SK-N-SH (cell line): ENCODE measurements at regions not wholly inside any gene's neighbourhood (a gene's known extent, or its start where the extent isn't known, plus 50 kb on each side); places are given as distances from the start of the nearest gene placed in this dataset.

Source experiments
- CTCF ChIA-PET: fragments of 300-600, 350-600 bp; formaldehyde crosslinking; extraction: SDS; loops from one replicate; lab custom pipeline; 2021; lab: Yijun Ruan, JAX
- POLR2A ChIA-PET: fragments of 350-600 bp; sonication (Branson Sonifier 250); formaldehyde crosslinking; extraction: SDS; loops from one replicate; lab custom pipeline; 2020; ENCODE audit warnings: antibody characterized with exemption, inconsistent platforms; lab: Yijun Ruan, JAX
- DNase-seq: peaks from one replicate; pipeline ENCODE4 v3.0.0; 2012
- H2AFZ ChIP-seq: fragments of 200-600 bp; sonication (generic); 2 replicates; pipeline ENCODE4 v1.8.1; 2016; ENCODE audit warnings: antibody characterized with exemption, mild to moderate bottlenecking, low read depth
- H3F3A ChIP-seq: fragments of 200-600 bp; sonication (generic); replicated peaks from 2 replicates; pipeline ENCODE3; 2016; ENCODE audit warnings: antibody characterized with exemption, mild to moderate bottlenecking; ENCODE audit not compliant: insufficient read depth
- H3K27ac ChIP-seq, 2 experiments: fragments of 200-500 bp in 1 of 2; fragments of 200-600 bp in 1 of 2; sonication (Bioruptor generic) in 1 of 2; sonication (generic), shearing (Covaris generic) in 1 of 2; 2 replicates each; pipeline versions ENCODE4 v1.5.1 to v1.6.1; 2014 to 2016; ENCODE audit warnings: low read depth in 2 of 2, inconsistent platforms in 1 of 2, low read length in 1 of 2, mild to moderate bottlenecking in 1 of 2, mixed read lengths in 1 of 2
- H3K27me3 ChIP-seq: fragments of 200-600 bp; sonication (generic), shearing (Covaris generic); 2 replicates; pipeline ENCODE4 v1.6.1; 2016; ENCODE audit warnings: mixed run types; ENCODE audit not compliant: insufficient read depth
- H3K36me3 ChIP-seq, 2 experiments: fragments of 200-500 bp in 1 of 2; fragments of 200-600 bp in 1 of 2; sonication (Bioruptor generic) in 1 of 2; sonication (generic) in 1 of 2; replicated peaks in 1 of 2; 2 replicates each; pipeline versions ENCODE3 to v1.5.1; 2014 to 2016; ENCODE audit warnings: low read length in 1 of 2, mild to moderate bottlenecking in 1 of 2; ENCODE audit not compliant: insufficient read depth in 2 of 2, control insufficient read depth in 1 of 2
- H3K4me1 ChIP-seq, 2 experiments: fragments of 200-500 bp in 1 of 2; fragments of 200-600 bp in 1 of 2; sonication (Bioruptor generic) in 1 of 2; sonication (generic), shearing (Covaris generic) in 1 of 2; 2 replicates each; pipeline versions ENCODE4 v1.5.1 to v1.6.1; 2014 to 2016; ENCODE audit warnings: low read depth in 1 of 2, low read length in 1 of 2, mixed run types in 1 of 2; ENCODE audit not compliant: insufficient read depth in 2 of 2, control insufficient read depth in 1 of 2
- H3K4me2 ChIP-seq: fragments of 200-600 bp; sonication (generic), shearing (Covaris generic); 2 replicates; pipeline ENCODE4 v1.6.1; 2017; ENCODE audit warnings: mixed run types
- H3K4me3 ChIP-seq, 2 experiments: fragments of 200-500 bp in 1 of 2; fragments of 200-600 bp in 1 of 2; sonication (Bioruptor generic) in 1 of 2; sonication (generic), shearing (Covaris generic) in 1 of 2; 2 replicates each; pipeline versions ENCODE4 v1.5.1 to v1.8.1; 2014 to 2016; ENCODE audit warnings: low read depth in 2 of 2, inconsistent platforms in 1 of 2, low read length in 1 of 2, mild to moderate bottlenecking in 1 of 2, mixed read lengths in 1 of 2, moderate library complexity in 1 of 2
- H3K79me2 ChIP-seq: fragments of 200-600 bp; sonication (generic); 2 replicates; pipeline ENCODE4 v1.8.1; 2017; ENCODE audit warnings: mild to moderate bottlenecking; ENCODE audit not compliant: insufficient read depth
- H3K9ac ChIP-seq: fragments of 200-600 bp; sonication (generic); 2 replicates; pipeline ENCODE4 v1.6.1; 2017; ENCODE audit warnings: mixed run types
- H3K9me2 ChIP-seq: fragments of 200-600 bp; sonication (generic); 2 replicates; pipeline ENCODE4 v1.6.1; 2017; ENCODE audit warnings: mixed run types
- H3K9me3 ChIP-seq: fragments of 200-600 bp; sonication (generic); 2 replicates; pipeline ENCODE4 v1.6.1; 2017; ENCODE audit warnings: mixed run types, mild to moderate bottlenecking, moderate library complexity
- H4K20me1 ChIP-seq: fragments of 200-600 bp; sonication (generic); 2 replicates; pipeline ENCODE4 v1.6.1; 2017; ENCODE audit warnings: mild to moderate bottlenecking, mixed run types; ENCODE audit not compliant: insufficient read depth
- ELF1 ChIP-seq: IDR thresholded peaks from 2 replicates; pipeline ENCODE4 v1.4.0; 2012
- EP300 ChIP-seq, 2 experiments: IDR thresholded peaks; 2 replicates each; pipeline versions ENCODE4 v1.4.0 to v1.6.1; 2012; ENCODE audit warnings: borderline replicate concordance in 1 of 2, low read depth in 1 of 2, low read length in 1 of 2
- FOSL2 ChIP-seq: IDR thresholded peaks from 2 replicates; pipeline ENCODE4 v1.4.0; 2012; ENCODE audit warnings: low read depth, mild to moderate bottlenecking, moderate library complexity, borderline replicate concordance
- FOXJ3 ChIP-seq: sonication (generic); formaldehyde crosslinking; IDR thresholded peaks from 2 replicates; pipeline ENCODE4 v1.5.1; 2020; ENCODE audit warnings: mild to moderate bottlenecking, missing genetic modification reagents
- GATA2 ChIP-seq: sonication (generic); formaldehyde crosslinking; IDR thresholded peaks from 2 replicates; pipeline ENCODE4 v1.5.0; 2020; ENCODE audit warnings: mild to moderate bottlenecking, missing genetic modification reagents
- JUND ChIP-seq: IDR thresholded peaks from 2 replicates; pipeline ENCODE4 v1.4.0; 2012
- MEF2A ChIP-seq: IDR thresholded peaks from 2 replicates; pipeline ENCODE4 v1.4.0; 2012; ENCODE audit warnings: low read depth, borderline replicate concordance
- MXI1 ChIP-seq: IDR thresholded peaks from 2 replicates; pipeline ENCODE4 v1.6.1; 2012; ENCODE audit warnings: mild to moderate bottlenecking, low read depth, low read length, improper control_type of control experiment
- NFIC ChIP-seq: IDR thresholded peaks from 2 replicates; pipeline ENCODE4 v1.4.0; 2012; ENCODE audit warnings: borderline replicate concordance
- RFX5 ChIP-seq: IDR thresholded peaks from 2 replicates; pipeline ENCODE4 v1.6.1; 2012; ENCODE audit warnings: mild to moderate bottlenecking, improper control_type of control experiment, low read length
- RXRA ChIP-seq: IDR thresholded peaks from 2 replicates; pipeline ENCODE4 v1.4.0; 2012; ENCODE audit warnings: low read depth, mild to moderate bottlenecking, borderline replicate concordance
- SMC3 ChIP-seq: IDR thresholded peaks from 2 replicates; pipeline ENCODE4 v1.6.1; 2012; ENCODE audit warnings: low read depth, low read length, improper control_type of control experiment
- TAF1 ChIP-seq: IDR thresholded peaks from 2 replicates; pipeline ENCODE4 v1.6.1; 2012; ENCODE audit warnings: low read depth, mild to moderate bottlenecking, low read length, moderate library complexity, borderline replicate concordance
- TEAD4 ChIP-seq: IDR thresholded peaks from 2 replicates; pipeline ENCODE4 v1.4.0; 2012; ENCODE audit warnings: mild to moderate bottlenecking, borderline replicate concordance; ENCODE audit not compliant: insufficient read depth
- USF1 ChIP-seq: IDR thresholded peaks from 2 replicates; pipeline ENCODE4 v1.4.0; 2012; ENCODE audit warnings: low read depth, borderline replicate concordance
- USF2 ChIP-seq: fragments of 150-350 bp; IDR thresholded peaks from 2 replicates; pipeline ENCODE4 v1.6.1; 2017; ENCODE audit warnings: antibody characterized with exemption, low read length, low read depth, borderline replicate concordance
- YY1 ChIP-seq: IDR thresholded peaks from 2 replicates; pipeline ENCODE4 v1.4.0; 2012; ENCODE audit warnings: low read depth, mild to moderate bottlenecking
- whole genome bisulfite sequencing: methylation state at CpG from one replicate; pipeline ENCODE4 v1.1.6; 2017; ENCODE audit warnings: low lambda C conversion rate; 5-methylcytosine and 5-hydroxymethylcytosine counted together
- TF ChIP-seq, protein P1 (sequence below): IDR thresholded peaks from 2 replicates; pipeline ENCODE4 v1.4.0; 2012; ENCODE audit warnings: low read depth, borderline replicate concordance
- TF ChIP-seq, protein P2 (sequence below): IDR thresholded peaks from 2 replicates; pipeline ENCODE4 v1.6.1; 2012; ENCODE audit warnings: mild to moderate bottlenecking, low read depth, low read length, moderate library complexity

GRCh38 chr2:109046925-109047508 lies 58.0 kb upstream of the EDAR start:
- 59% methylated on average over 3 of the region's 4 CpGs for WGBS
- H3K9me2 ChIP-seq: no peaks in the 10 kb centered on the region
- CTCF ChIA-PET: interaction anchor here (0.8 to 1.4 kb wide), 2 partner anchors 118 to 463 kb away, joined by 3 read pairs; no protein-coding TSS in a partner anchor
- no peak overlapping the region for H3K4me3 ChIP-seq
- H3F3A ChIP-seq: no peaks in the 10 kb centered on the region
- DNase-seq: no peak
- H4K20me1 ChIP-seq: no peaks in the 10 kb centered on the region
- H3K4me1 ChIP-seq: peaks cover 0 to 3% of the 10 kb centered on the region in 2 experiments; a peak in 1 of 4 replicates
- no peaks in the 10 kb centered on the region for H3K79me2 ChIP-seq
- H3K4me2 ChIP-seq: no peak overlapping the region
- H3K27ac ChIP-seq: no peak overlapping the region
- H3K27me3 ChIP-seq: no peaks in the 10 kb centered on the region; the same call in none of the 2 replicates
- no peaks in the 10 kb centered on the region for H3K9me3 ChIP-seq
- no peak overlapping the region for H2AFZ ChIP-seq
- TF ChIP-seq MXI1: no peak
- no peak for TF ChIP-seq EP300 (IDR thresholded peaks at IDR 0.05; ENCODE audit: borderline replicate concordance in 1 of 2, low read depth in 1 of 2, low read length in 1 of 2)
- TF ChIP-seq ELF1: no peak
- TF ChIP-seq GATA2 (CRISPR knock-in tag): no peak
- TF ChIP-seq FOXJ3 (CRISPR knock-in tag): no peak
- no peak for TF ChIP-seq YY1
- TF ChIP-seq, protein P1, sequence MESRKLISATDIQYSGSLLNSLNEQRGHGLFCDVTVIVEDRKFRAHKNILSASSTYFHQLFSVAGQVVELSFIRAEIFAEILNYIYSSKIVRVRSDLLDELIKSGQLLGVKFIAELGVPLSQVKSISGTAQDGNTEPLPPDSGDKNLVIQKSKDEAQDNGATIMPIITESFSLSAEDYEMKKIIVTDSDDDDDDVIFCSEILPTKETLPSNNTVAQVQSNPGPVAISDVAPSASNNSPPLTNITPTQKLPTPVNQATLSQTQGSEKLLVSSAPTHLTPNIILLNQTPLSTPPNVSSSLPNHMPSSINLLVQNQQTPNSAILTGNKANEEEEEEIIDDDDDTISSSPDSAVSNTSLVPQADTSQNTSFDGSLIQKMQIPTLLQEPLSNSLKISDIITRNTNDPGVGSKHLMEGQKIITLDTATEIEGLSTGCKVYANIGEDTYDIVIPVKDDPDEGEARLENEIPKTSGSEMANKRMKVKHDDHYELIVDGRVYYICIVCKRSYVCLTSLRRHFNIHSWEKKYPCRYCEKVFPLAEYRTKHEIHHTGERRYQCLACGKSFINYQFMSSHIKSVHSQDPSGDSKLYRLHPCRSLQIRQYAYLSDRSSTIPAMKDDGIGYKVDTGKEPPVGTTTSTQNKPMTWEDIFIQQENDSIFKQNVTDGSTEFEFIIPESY: no peak
- TF ChIP-seq NFIC: no peak
- no peak for TF ChIP-seq TAF1
- TF ChIP-seq USF2: no peak
- no peak for TF ChIP-seq RXRA
- POLR2A ChIA-PET: no interaction called here
- H3K9ac ChIP-seq: no peak overlapping the region
- no peaks in the 10 kb centered on the region for H3K36me3 ChIP-seq

DNA sequence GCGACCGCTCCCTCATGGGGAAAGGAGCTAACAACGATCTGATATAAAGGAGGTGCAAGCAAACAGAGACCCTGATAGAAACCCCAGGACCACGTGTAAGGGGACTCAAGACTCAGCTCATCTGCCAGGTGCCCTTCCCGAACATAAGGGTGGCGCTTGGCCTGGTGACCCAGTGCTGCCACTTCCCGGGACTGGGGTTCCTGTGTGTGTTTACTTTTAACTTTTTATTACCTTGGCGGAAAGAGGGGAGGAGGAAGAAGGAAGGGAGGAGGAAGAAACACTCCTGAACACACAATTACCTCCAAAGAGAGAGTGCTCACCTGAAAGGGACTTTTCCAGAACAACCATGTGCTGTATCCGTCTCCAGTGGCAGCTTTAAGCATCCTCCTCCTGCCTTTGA lies 56.5 kb upstream of the EDAR start:
- H3K4me1 ChIP-seq: peaks cover 0 to 3% of the 10 kb centered on the region in 2 experiments; a peak in 1 of 4 replicates
- H3K79me2 ChIP-seq: no peaks in the 10 kb centered on the region
- H3K4me3 ChIP-seq: no peak overlapping the region
- H2AFZ ChIP-seq: no peak overlapping the region
- 60% methylated on average over 8 of the region's 9 CpGs for WGBS
- ChIA-PET CTCF (interaction anchor here (1.8 kb wide), 1 partner anchor 43 kb away, joined by 5 read pairs; no protein-coding TSS in a partner anchor), POLR2A (no interaction called here)
- H3K27me3 ChIP-seq: no peaks in the 10 kb centered on the region; the same call in none of the 2 replicates
- no peak overlapping the region for H3K4me2 ChIP-seq
- H3K36me3 ChIP-seq: no peaks in the 10 kb centered on the region
- no peaks in the 10 kb centered on the region for H3K9me3 ChIP-seq
- H3K9me2 ChIP-seq: no peaks in the 10 kb centered on the region
- no peak overlapping the region for H3K27ac ChIP-seq
- no peaks in the 10 kb centered on the region for H3F3A ChIP-seq
- no peak for TF ChIP-seq MEF2A
- no peak for TF ChIP-seq RXRA
- no peak for TF ChIP-seq SMC3
- no peak for TF ChIP-seq TAF1
- TF ChIP-seq, protein P2, sequence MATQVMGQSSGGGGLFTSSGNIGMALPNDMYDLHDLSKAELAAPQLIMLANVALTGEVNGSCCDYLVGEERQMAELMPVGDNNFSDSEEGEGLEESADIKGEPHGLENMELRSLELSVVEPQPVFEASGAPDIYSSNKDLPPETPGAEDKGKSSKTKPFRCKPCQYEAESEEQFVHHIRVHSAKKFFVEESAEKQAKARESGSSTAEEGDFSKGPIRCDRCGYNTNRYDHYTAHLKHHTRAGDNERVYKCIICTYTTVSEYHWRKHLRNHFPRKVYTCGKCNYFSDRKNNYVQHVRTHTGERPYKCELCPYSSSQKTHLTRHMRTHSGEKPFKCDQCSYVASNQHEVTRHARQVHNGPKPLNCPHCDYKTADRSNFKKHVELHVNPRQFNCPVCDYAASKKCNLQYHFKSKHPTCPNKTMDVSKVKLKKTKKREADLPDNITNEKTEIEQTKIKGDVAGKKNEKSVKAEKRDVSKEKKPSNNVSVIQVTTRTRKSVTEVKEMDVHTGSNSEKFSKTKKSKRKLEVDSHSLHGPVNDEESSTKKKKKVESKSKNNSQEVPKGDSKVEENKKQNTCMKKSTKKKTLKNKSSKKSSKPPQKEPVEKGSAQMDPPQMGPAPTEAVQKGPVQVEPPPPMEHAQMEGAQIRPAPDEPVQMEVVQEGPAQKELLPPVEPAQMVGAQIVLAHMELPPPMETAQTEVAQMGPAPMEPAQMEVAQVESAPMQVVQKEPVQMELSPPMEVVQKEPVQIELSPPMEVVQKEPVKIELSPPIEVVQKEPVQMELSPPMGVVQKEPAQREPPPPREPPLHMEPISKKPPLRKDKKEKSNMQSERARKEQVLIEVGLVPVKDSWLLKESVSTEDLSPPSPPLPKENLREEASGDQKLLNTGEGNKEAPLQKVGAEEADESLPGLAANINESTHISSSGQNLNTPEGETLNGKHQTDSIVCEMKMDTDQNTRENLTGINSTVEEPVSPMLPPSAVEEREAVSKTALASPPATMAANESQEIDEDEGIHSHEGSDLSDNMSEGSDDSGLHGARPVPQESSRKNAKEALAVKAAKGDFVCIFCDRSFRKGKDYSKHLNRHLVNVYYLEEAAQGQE: no peak
- TF ChIP-seq USF1: no peak
- no peak for TF ChIP-seq JUND
- no peak for TF ChIP-seq EP300 (IDR thresholded peaks at IDR 0.05; ENCODE audit: borderline replicate concordance in 1 of 2, low read depth in 1 of 2, low read length in 1 of 2)
- TF ChIP-seq FOSL2: no peak
- no peak for TF ChIP-seq TEAD4
- TF ChIP-seq FOXJ3 (CRISPR knock-in tag): no peak
- TF ChIP-seq RFX5: no peak
- no peak overlapping the region for H3K9ac ChIP-seq
- no peaks in the 10 kb centered on the region for H4K20me1 ChIP-seq
- DNase-seq: no peak
